ENCODE measurements at regions not wholly inside any gene's neighbourhood (a gene's known extent, or its start where the extent isn't known, plus 50 kb on each side); places are given as distances from the start of the nearest gene placed in this dataset.

DNA sequence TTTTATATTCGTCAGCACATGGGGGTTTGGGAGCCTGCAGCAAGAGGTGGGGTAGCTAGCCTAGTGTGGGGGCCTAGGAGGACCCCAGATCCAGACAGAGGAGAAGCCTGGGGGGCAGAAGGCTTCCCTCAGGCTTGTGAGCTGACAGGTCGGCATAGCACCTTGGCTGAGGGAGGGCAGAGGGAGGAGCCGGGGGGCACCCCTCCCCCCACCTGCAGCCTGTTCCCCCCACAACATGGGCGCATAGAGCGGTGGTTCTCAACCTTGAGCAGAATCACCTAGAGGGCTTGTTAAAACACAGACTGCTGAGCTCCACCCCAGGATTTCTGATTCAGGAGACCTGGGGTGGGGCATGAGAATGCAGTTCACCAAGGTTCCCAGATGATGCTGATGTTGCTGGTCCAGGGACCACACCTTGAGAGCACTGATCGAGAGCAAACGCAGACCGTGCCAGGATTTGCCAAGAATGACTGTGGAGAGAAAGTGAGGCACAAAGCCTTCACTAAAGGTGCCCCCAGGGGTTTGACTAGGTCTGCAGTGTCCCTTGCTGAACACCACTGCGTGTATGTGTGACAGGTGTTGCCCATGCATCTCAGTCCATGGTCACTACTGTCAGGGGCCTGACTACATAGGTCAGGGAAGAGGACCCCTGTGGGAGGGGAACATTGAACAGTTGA is 163.3 kb downstream of the MACROH2A1 start:
- no peak for TF ChIP-seq POLR2A (IDR thresholded peaks at IDR 0.05)
- TF ChIP-seq, protein P1, sequence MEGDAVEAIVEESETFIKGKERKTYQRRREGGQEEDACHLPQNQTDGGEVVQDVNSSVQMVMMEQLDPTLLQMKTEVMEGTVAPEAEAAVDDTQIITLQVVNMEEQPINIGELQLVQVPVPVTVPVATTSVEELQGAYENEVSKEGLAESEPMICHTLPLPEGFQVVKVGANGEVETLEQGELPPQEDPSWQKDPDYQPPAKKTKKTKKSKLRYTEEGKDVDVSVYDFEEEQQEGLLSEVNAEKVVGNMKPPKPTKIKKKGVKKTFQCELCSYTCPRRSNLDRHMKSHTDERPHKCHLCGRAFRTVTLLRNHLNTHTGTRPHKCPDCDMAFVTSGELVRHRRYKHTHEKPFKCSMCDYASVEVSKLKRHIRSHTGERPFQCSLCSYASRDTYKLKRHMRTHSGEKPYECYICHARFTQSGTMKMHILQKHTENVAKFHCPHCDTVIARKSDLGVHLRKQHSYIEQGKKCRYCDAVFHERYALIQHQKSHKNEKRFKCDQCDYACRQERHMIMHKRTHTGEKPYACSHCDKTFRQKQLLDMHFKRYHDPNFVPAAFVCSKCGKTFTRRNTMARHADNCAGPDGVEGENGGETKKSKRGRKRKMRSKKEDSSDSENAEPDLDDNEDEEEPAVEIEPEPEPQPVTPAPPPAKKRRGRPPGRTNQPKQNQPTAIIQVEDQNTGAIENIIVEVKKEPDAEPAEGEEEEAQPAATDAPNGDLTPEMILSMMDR (IDR thresholded peaks at IDR 0.05) = no peak
- no peaks in the 10 kb centered on the region for H3K27me3 ChIP-seq
- H3K4me3 ChIP-seq = no peak overlapping the region
- peak; percentile 5 for DNase-seq
- H3K27ac ChIP-seq = no peak overlapping the region
- intact Hi-C loops (cut with DNase I; ENCODE audit: low total_unique reads) = no loop called here
- 89 to 90% methylated on average over 9 of the region's 9 CpGs for WGBS, 2 donors
- peaks cover 5% of the 10 kb centered on the region for H3K4me1 ChIP-seq
- no peaks in the 10 kb centered on the region for H3K9me3 ChIP-seq
- H3K36me3 ChIP-seq (ENCODE audit: low read depth, missing control alignments) = no peaks in the 10 kb centered on the region

DNA sequence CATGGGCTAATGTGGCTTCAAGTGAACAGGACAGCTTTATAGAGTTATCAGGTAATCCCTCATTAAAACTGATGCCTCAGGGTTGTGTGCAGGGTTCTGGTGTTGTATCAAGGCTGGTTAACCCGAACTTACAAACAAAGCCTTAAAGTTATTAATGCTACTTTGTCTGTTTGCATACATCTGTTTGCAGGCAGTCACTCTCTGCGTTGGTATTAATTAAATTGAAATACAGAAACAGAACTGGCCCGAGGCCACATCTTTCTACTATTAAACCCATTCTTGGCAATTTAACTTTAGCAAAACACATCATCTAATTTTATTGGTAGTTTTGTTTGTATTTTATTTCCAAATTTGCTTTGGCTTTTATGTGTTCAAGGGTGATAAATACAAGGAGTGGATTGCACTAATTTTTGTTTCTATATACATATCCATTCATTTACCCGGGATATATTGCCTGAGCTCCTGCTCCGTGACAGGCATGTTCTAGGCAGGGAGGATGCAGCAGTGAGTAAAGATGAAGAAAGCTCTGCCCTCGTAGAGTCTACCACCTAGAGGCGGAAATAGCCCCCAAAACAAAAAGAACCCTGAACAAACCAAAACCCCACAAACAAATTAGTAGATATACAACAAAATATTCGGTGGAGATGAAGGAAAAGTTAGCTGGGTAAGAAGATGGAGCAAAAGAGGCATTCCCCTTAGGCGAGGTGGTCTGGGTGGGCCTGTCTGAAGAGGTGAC is 164.2 kb downstream of the MACROH2A1 start:
- DNase-seq = no peak
- Histone ChIP-seq H3K27me3 (no peaks in the 10 kb centered on the region), H3K36me3 (ENCODE audit: low read depth, missing control alignments) (no peaks in the 10 kb centered on the region), H3K9me3 (no peaks in the 10 kb centered on the region), H3K4me1 (peaks cover 5% of the 10 kb centered on the region), H3K4me3 (no peak overlapping the region), H3K27ac (no peak overlapping the region)
- TF ChIP-seq, protein P1 (IDR thresholded peaks at IDR 0.05) = no peak
- no peak for TF ChIP-seq POLR2A (IDR thresholded peaks at IDR 0.05)
- 91 to 93% methylated on average over 9 of the region's 9 CpGs for WGBS, 2 donors
- intact Hi-C loops (cut with DNase I; ENCODE audit: low total_unique reads) = no loop called here

GRCh38 chr5:135234242-135234641 is 164.8 kb downstream of the MACROH2A1 start:
- peaks cover 4% of the 10 kb centered on the region for H3K4me1 ChIP-seq
- DNase-seq = no peak
- H3K9me3 ChIP-seq = no peaks in the 10 kb centered on the region
- H3K36me3 ChIP-seq (ENCODE audit: low read depth, missing control alignments) = no peaks in the 10 kb centered on the region
- TF ChIP-seq, protein P1 (IDR thresholded peaks at IDR 0.05) = no peak
- TF ChIP-seq POLR2A (IDR thresholded peaks at IDR 0.05) = no peak
- H3K27me3 ChIP-seq = no peaks in the 10 kb centered on the region
- WGBS, 2 donors = 94 to 95% methylated on average over 12 of the region's 12 CpGs
- H3K27ac ChIP-seq = no peak overlapping the region
- no peak overlapping the region for H3K4me3 ChIP-seq
- intact Hi-C loops (cut with DNase I; ENCODE audit: low total_unique reads) = no loop called here

DNA sequence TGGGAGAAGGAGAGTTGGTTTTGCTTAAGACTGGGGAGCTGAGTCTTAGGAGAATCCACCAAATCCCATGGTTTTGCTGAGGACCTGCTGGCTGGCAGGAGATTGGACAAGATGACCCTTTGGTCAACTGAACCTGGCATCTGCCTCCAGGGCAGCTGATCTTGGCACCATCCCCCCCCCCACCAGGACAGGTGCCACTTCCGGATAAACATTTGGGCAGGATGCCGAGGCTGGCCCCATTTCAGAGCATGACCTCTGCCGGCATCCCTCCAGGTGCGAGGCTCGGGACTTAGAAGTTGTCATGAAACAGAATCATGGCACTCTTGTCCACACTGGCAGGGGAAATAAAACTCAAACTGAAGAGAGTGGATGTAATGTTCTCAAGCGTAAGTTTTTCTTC is 165.6 kb downstream of the MACROH2A1 start:
- Histone ChIP-seq H3K27me3 (no peaks in the 10 kb centered on the region), H3K4me1 (no peaks in the 10 kb centered on the region), H3K27ac (no peak overlapping the region), H3K4me3 (no peak overlapping the region), H3K36me3 (ENCODE audit: low read depth, missing control alignments) (no peaks in the 10 kb centered on the region), H3K9me3 (no peaks in the 10 kb centered on the region)
- 83 to 85% methylated on average over 6 of the region's 6 CpGs for WGBS, 2 donors
- intact Hi-C loops (cut with DNase I; ENCODE audit: low total_unique reads) = no loop called here
- TF ChIP-seq POLR2A (IDR thresholded peaks at IDR 0.05) = no peak
- TF ChIP-seq, protein P1 (IDR thresholded peaks at IDR 0.05) = no peak
- no peak for DNase-seq

All from testis (tissue), 2 donors.